ENCODE measurements at regions not wholly inside any gene's neighbourhood (a gene's known extent, or its start where the extent isn't known, plus 50 kb on each side); places are given as distances from the start of the nearest gene placed in this dataset.

DNA sequence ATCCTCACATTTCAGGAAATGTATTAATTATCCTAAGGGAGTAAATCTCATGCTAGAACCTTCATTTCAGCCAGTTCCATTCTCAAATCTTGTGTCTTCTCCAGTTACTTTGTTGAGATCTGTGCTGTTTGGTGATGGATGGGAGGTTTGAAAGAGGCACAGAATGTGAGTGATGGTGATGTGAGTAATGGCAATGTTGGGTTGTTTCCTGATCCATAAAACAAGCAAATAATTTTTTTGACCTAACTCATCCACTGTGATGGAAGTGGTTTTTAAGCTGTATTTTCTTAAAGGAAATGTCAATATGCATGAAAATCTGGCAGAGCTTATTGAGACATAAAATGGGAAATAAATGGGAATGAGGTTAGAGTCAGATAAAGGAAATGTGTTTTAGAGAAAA lies 214.7 kb downstream of the CHRM3 start:
- TF ChIP-seq GABPB1 (CRISPR knock-in tag; IDR thresholded peaks at IDR 0.05): no peak
- TF ChIP-seq, protein P1, sequence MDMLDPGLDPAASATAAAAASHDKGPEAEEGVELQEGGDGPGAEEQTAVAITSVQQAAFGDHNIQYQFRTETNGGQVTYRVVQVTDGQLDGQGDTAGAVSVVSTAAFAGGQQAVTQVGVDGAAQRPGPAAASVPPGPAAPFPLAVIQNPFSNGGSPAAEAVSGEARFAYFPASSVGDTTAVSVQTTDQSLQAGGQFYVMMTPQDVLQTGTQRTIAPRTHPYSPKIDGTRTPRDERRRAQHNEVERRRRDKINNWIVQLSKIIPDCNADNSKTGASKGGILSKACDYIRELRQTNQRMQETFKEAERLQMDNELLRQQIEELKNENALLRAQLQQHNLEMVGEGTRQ (CRISPR knock-in tag; IDR thresholded peaks at IDR 0.05): no peak
- TF ChIP-seq, protein P2, sequence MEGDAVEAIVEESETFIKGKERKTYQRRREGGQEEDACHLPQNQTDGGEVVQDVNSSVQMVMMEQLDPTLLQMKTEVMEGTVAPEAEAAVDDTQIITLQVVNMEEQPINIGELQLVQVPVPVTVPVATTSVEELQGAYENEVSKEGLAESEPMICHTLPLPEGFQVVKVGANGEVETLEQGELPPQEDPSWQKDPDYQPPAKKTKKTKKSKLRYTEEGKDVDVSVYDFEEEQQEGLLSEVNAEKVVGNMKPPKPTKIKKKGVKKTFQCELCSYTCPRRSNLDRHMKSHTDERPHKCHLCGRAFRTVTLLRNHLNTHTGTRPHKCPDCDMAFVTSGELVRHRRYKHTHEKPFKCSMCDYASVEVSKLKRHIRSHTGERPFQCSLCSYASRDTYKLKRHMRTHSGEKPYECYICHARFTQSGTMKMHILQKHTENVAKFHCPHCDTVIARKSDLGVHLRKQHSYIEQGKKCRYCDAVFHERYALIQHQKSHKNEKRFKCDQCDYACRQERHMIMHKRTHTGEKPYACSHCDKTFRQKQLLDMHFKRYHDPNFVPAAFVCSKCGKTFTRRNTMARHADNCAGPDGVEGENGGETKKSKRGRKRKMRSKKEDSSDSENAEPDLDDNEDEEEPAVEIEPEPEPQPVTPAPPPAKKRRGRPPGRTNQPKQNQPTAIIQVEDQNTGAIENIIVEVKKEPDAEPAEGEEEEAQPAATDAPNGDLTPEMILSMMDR (IDR thresholded peaks at IDR 0.05): no peak

Measured in WTC11 (cell line).